ENCODE measurements at regions not wholly inside any gene's neighbourhood (a gene's known extent, or its start where the extent isn't known, plus 50 kb on each side); places are given as distances from the start of the nearest gene placed in this dataset.

DNA sequence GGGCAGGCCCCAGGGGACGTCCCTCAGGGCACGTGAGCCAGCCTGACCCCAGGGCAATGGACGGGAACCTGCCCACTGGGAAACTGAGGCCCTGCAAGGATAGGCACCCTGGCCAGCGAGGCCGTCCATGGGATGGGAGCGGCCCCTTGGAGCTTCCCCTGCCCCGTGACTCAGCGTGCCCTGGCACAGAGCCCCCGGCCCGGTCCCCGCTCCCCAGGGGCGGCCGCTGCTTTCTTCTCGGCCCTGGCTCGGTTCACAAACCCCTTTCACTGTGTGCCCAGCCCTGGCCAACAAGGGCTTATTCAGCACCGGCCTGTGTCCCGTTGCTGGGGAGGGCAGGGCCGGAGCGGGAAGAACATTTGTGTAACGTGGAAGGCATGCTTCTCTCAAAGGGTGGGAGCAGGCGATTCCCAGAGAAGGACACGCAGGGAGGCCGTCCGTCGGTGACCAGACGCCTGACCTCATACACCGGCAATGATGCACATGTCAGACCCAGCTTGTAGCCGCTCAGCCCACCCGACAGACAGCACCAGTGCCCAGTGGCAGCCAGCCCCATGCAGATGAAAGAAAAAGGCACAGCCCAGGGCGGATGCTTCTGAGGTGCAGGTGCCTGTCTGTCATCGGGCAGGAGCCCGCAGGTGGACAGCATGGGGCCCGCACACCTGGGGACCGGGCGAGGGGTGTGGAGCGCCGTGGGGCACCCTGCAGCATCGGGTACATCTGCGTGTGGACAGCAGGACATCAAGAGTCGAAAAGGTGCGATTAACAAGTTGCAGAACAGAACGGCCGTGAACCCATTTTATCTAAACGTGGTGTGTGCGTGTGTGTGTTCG, 94.5 kb downstream of the PDGFA start:
- no peak for DNase-seq

DNA sequence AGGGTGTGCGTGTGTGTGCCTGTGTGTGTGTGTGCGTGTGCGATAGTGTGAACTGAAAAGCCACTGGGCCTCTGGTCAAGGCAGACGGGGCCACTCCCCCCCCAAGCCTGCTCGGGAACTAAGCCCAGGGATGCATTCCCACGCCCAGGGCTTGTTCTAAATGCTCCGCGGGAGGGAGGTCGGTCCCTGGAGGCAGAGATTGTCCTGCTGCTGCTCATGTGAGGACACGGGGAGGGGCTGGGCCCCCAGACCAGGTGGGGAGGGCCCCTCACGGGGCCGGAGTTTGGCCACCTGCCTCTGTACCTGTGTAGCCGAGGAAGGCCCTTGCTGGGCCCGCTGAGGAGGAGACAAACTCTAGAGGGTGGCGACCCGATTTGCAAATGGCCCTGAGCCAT, 93.9 kb downstream of the PDGFA start:
- DNase-seq = no peak

DNA sequence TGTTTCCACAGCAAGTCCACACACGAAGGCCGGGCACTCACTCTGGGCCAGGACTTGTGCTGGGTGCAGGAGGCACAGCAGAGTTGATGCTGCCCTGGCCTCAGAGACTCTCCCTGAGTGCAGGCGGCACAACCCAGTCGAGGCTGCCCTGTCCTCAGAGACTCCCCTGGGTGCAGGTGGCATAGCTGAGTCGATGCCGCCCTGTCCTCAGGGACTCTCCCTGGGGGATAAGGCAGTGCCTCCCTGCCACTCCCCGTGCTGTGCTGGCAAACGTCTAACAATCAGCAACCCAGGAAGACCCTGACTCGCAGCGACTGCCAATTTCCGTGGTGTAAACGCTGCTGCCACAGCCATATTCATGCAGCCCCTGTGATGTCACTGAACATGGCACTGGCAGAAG, 93.1 kb downstream of the PDGFA start:
- no peak for DNase-seq

DNA sequence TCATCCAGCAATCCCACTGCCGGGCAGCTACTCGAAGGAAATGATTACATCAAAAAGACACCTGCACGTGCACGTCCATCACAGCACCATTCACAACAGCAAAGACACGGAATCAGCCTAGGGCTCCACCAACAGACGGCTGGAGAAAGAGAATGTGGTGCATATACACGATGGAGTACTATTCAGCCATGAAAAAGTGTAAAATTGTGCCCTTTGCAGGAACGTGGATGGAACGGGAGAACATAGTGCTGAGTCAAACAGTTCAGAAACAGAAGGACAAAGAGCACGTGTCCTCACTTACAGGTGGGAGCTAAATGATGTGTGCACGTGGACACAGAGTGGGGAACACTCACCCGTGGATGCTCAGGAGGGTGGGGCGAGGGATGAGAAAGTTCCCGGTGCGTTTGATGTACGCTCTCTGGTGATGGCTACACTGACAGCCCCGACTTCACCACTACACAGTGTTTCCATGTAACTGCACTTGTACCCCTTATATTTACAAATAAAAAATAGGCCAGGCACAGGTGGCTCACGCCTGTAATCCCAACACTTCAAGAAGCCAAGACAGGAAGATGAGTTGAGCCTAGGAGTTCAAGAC, 92.0 kb downstream of the PDGFA start:
- DNase-seq = no peak

DNA sequence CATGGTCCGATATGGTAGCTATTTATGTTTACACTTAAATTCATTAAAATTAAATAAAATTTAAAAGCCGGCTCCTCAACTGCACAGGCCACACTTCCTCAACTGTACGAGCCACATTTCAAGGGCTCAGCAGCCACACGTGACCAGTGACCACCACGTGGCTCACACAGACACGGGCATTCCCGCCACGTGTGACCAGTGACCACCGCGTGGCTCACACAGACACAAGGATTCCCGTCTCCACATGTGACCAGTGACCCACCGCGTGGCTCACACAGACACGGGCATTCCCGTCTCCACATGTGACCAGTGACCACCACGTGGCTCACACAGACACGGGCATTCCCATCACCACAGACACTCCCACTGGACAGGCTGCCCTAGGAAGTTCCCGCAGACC, 91.3 kb downstream of the PDGFA start:
- no peak for DNase-seq

DNA sequence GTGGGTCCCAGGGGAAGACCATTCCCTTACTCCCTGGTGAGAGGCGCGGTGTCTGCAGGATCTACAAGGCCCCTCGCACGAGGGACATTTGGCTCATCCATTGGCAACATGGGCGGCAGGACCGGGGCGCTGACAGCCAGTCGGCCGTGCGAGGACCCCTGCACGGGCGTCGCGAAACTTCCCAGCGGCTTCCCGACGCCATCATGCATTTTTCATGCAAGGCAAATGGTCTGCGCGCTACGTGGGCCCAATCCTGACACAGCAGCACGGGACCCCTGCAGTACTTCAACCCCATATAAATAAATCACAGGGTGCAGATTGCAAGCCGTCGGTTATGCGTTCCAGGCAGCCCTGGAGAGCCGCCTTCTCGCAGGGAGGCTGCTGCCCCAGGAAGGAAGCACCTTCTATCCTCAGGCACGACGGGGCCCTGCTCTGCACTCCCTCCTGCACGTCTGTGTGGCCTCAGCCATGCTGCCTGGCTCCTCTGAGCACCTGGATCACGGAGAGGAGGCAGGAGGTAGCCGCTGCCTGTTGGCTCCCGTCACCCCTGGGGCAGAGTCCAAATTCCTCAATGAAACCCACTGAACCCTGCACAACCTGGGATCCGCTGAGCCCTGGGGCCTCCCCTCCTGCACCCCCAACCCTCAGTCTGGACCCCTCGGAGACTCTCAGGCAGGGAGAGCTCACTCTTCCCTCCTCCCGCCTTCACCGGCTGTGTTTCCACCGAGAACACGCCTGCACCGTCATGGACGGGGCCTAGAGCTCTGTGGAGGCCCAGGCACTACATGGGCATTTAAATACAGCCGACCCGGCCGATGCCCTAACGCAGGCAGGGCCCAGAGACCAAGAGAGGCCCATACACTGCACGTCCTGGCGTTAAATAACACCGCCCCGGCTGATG, 90.5 kb downstream of the PDGFA start:
- no peak for DNase-seq

DNA sequence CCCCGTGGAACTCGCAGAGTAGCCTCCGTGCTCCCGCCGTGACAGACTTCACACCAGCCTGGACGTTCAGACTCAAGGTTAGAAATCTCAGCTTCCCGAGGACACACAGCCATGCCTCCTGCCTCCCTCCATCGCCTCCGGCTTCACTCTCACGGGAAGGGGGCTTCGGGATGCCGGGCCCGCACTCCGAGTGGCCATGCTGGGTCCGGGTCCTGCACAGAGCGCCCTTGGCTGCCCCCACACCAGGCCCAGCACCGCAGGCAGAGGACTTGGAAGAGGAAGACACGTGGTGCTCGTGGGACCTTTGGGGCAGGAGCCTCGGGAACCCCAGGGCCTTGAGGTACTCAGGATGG, 89.8 kb downstream of the PDGFA start:
- no peak for DNase-seq

DNA sequence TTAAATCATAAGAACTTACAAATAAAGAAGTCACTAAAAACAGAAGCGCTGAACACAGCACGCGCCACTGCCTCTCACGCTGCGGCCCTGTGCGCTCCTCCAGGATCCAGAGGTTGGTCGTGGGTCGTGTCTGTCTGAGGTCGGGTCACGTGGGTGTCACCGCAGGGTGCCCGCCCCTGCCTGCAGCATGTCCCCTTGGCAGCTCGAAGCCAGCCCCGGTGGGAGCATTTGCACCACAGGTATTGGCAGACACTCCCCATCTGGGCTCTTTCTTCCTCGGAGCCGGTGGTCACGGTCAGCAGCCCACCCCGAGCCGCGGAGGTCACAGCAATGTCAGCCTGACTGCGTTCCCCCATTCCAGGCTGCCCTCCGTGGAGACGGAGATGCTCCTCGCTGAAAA, 88.6 kb downstream of the PDGFA start:
- DNase-seq = no peak

DNA sequence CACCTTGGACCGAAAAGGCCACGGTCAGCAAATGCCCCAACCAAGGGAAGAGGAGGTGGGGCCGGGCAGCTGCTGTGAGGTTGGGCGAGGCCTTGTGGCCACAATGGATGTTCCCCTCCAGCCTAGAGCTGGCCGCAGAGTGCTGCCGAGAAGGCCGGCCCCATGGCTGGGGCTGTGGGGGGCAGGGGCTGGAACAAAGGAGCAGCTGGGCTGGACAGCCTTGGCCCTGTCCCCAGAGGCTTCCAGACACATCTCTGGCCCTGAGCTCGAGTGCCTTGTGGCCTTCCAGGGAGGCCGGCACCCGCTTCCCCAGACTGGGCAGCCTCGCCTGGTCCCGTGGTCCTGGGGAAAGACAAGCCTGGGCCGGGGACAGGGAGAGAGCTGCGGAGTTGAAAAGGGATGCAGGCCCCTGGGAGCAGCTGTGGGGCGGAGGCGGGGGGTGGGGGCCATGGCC, 88.0 kb downstream of the PDGFA start:
- no peak for DNase-seq

DNA sequence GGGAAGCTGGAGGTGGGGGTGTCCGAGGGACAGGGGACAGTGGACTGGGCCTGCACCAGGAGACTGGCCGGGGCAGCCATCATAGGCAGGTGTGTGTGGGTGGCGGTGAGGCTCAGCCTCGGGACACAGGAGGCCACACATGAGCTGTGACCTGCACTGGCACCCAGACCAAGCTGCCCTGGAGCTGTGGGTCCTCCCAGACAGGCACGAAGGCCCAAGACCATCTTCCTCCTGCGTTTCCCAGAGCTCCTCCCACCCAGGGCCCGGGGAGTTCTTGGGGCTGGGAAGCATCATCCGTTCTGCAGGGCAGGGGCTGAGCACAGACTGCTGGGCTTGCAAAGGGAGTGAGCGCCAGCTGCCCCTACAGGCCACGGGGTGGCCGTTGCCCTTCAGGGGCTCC, 87.4 kb downstream of the PDGFA start:
- no peak for DNase-seq

DNA sequence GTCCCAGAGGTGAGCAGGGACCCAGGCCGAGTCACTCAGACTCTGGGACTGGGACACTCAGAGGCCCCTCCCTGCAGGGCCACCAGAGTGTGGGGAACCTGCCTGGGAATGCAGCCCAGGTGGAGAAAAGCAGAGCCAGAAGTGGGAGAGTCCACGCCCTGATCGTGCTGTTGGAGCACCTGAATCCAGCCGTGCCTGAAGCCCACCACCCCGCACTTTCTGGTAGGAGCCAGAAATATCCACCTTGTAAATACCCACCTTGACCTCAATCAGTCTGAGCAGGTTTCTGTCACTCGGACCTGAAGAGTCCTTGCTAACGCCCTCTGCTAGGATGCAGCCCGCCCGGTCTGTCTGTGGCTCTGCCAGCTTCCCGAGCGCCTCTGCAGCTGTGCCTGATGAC, 86.7 kb downstream of the PDGFA start:
- no peak for DNase-seq

DNA sequence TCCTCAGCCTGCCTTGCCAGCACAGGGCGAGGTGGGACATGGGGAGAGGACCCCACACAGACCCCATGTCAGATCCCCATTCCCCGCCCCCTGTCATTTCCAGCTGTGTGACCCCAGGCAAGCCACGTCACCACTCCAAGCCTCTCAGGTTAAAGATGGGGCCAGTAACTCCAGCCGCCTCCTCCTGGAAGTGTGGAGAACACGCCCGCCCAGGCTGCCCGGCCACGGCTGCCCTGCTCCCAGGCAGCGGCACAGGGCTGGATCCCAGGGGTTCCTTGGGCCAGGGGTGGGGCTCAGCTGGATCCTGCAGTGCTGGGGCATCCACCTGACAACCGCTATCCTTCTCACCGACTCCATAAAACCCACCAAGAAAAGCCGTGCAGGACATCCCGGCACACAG, 86.1 kb downstream of the PDGFA start:
- DNase-seq = no peak

DNA sequence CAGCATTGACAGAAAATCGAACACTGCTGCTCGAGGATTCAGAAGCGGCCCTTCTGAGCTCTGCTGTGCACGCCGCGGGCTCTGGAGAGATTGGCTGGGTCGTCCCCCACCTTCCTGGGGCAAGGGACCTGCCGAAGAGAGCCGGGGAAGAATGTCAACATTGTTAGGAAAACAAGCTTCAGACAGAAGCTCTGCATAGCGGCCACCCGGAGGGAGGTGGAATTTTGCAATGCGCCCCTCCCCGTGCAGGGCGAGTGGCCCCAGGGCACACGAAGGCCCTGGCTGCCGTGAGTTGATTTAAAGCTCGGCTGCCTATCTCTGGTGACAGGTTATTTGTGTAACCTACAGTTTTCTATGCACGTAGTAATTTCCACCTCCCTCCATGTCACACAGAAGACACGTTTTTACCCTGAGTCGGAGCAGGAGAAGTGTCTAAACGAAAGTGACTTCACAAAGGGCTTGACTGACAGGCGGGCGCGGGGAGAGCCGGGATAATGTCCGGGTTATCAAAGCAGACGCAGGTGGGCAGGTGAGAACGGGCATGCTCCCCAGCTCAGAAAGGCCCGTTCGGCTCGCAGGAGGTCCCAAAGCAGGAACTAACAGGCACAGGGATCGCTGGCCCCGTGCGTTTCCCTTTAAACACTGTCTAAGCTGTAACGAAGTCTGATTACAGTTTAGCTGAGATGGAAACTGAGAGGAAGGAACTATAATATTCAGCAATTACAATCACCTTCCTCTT, 84.6 kb downstream of the PDGFA start:
- no peak for DNase-seq

DNA sequence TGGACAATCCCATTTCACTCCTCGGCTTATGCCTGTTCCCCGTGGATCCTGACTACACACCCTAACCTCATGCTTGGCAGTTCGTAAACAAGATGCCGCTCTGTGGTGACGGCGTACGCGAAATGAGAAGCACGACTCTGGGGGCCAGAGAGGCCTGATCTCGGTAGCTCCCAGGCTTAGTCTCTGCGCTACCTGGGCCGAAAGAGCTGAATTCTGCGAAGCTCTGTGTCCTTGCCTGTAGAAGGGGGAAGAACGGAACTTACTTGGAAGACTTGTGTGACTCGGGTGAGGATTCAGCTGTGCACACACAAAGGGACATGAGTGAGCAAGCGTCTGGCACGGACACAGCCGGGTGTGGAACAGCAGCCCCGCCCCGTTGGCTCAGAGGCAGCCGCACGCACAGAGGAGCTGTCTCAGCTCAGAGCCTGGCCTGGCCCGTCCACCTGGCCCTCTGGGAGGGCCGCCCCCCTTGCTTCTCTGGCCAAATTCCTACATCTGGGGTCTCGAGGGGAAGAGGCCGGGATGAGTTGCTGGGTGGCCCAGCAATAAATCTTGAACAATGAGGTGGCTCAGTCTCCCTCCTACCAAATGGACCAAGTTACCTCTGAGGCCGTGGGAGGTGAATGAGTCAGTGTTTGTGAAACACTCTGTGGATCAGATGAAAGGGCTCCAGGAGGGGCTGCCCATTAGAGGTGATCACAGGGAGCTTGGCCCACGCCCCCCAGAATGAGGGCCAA, 83.8 kb downstream of the PDGFA start:
- DNase-seq = no peak

DNA sequence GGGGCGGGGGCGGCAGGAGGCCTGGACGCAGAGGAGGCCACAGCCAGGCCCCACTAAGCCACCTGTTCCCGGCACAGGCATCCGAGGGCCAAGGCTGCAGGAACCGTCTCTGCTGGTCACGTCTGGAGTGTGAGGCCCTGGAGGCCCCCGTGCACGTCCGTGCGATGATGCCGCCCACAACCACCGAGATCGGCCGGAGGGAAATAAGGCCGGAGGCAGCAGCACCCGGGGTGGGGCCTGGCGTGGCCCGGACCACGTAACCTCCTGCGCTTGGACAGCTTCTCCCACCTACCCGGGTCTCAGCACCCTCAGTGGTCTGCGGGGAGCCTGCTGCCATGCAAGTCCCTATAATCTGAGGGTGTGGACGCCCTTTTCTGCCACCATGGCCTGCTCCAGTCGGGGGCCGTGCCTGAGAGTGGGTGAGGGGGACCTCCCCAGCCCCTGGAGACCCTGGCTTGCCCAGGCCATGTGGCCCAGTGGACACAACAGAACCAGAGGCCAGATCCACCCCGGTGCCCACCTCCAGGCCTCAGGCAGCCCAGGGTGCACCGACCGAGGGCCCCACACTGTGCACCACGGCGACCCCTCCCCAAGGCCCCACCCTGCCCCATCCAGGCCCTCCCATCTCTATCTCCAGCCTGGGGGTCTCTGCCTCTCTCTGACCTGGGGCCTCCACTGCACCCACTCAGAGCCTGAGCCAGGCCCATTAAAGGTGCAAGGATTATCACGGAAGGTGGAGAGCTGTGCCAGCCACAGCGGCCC, 83.1 kb downstream of the PDGFA start:
- no peak for DNase-seq

DNA sequence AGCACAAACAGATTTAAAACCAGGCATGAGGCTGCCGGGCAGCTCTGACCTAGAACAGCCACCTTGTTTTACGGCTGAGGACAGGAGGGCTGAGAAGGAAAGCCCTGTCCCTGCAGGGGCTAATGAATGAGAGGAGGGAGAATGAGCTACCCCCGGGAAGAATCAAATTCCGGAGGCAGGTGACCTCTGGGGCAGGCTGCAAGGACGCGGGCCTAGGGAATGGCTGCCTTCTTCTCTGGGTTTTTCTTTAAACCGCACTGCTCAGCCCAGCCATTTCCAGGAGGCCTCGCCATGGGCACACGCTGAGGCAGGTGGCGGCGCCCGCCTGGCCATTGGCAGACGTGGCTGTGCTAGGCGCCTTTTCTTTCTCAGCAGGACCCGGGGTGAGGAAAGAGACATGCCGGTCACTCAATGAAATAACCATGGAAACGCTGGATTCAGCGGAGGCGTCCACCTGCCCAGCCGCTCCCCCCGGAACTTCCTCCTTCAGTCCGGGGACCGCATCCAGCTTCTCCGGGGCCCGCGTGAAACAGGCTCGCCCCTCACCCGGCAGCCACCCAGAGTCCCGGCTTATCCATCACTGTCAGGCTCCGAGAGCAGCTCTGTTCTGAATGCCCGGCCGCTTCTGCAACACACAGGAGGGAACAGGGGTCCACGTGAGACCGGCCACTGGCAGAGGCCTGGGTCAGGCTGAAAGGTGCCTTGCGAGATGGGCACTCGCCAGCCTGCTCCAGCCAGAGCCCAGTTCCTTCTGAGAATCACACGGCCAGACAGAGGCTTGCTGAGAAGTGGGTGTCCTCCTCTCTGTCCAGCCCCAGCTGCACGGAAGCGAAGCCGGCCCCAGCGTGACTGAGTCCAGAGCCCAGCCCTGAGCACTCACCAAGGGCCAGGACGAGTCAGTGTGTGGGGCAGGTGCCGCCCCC, 82.1 kb downstream of the PDGFA start:
- no peak for DNase-seq

DNA sequence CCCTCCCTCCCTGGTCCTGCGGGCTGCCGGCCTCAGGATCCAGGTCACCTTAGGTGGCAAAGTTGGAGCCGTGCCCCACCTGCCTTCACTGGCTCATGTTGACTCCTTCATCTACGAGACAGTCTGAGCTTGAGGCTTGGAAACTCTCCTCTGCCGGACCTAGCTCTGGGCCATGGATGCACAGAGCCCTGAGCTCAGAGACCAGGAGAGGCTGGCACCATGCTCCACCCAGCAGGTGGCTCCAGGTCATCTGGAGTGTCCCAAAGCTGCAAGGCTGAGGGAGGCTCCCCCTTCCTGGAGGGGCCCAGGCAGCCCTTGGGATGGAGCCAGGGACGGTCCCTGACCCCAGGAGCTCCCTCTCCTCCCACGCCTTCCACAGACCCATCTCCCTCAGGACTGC, 81.3 kb downstream of the PDGFA start:
- DNase-seq = no peak

DNA sequence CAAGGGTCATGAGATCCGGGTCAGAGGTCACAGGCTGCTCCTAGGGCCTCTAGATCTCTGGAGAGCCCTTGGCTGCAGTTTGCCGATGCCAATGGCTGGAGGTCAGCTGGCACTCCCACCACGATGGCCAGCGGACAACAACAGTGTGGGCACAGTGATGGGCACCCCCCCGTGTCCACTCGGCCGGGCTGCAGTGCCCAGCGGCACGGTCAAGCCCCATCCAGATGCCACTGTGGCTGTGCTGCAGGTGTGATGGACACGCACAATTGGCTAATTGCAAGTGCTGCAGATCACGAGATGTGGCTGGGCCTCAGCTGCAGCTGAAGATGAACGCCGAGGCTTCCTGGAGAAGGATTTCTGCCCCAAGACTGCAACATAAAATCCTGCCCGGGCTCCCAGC, 80.7 kb downstream of the PDGFA start:
- DNase-seq = no peak

DNA sequence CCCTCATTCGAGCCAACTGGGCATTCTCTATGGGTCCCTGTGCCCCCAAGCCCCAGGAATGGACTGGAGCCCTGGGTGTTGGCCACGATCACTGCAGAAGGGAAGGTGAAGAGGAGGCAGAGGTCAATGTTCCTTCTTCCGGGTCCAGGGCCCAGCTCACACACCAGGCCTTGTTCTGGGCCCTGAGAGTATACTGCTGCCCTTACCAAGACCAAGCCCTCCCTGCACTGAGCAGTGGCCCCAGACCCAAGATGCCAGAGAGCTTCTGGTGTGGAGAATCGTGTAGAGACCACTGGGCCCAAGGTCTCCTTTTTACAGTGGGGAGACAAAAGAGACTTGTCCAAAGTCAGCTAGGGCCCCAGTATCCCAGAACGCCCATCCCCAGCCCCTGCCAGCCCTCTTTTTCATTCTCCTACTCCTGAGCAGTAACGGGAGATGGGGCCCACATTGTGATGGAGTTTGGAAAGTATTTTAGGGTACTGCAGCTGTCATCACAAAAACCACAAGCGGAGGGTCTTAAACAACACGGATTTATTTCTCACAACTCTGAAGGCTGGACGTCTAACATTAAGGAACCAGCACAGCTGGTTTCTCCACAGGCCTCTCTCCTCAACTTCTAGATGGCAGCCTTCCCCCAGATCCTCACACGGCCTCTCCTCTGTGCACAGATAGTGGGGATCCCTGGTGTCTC, 79.4 kb downstream of the PDGFA start:
- DNase-seq = no peak
